Lower leg skin (tissue), 3 donors: ENCODE measurements at regions not wholly inside any gene's neighbourhood (a gene's known extent, or its start where the extent isn't known, plus 50 kb on each side); places are given as distances from the start of the nearest gene placed in this dataset.

Experiments
- POLR2A ChIP-seq, 2 donors: fragments of 450-650 bp; IDR thresholded peaks; one replicate each; pipeline ENCODE4 v1.6.1; 2016 to 2017; ENCODE audit warnings: antibody characterized with exemption in 2 of 2, mild to moderate bottlenecking in 1 of 2, moderate library complexity in 1 of 2
- TF ChIP-seq, protein P1 (sequence below), 3 donors: fragments of 450-650 bp; IDR thresholded peaks; one replicate each; pipeline ENCODE4 v1.5.1; 2016; ENCODE audit warnings: antibody characterized with exemption in 3 of 3, mild to moderate bottlenecking in 3 of 3, moderate library complexity in 2 of 3

DNA sequence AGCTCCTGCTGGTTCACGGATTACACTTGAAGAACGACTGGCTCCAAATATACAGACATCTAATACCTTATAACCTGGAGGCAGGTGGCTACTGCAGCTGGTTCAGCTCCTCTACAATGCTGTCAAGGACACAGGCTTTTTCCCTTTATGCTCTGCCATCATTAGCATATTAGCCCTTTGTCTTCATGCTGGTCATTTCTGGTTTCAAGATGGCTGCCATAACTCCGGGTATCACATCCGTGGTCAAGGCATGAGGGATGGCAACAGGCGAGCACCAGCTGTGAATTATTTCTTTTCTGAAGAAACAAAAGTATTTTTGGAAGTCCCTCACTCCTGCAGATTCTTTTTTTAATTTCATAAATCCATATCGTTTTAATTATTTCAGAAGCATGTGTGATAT is 124.3 kb upstream of the MED13 start:
- TF ChIP-seq, protein P1, sequence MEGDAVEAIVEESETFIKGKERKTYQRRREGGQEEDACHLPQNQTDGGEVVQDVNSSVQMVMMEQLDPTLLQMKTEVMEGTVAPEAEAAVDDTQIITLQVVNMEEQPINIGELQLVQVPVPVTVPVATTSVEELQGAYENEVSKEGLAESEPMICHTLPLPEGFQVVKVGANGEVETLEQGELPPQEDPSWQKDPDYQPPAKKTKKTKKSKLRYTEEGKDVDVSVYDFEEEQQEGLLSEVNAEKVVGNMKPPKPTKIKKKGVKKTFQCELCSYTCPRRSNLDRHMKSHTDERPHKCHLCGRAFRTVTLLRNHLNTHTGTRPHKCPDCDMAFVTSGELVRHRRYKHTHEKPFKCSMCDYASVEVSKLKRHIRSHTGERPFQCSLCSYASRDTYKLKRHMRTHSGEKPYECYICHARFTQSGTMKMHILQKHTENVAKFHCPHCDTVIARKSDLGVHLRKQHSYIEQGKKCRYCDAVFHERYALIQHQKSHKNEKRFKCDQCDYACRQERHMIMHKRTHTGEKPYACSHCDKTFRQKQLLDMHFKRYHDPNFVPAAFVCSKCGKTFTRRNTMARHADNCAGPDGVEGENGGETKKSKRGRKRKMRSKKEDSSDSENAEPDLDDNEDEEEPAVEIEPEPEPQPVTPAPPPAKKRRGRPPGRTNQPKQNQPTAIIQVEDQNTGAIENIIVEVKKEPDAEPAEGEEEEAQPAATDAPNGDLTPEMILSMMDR (IDR thresholded peaks at IDR 0.05): no peak
- TF ChIP-seq POLR2A (IDR thresholded peaks at IDR 0.05): no peak
